ENCODE measurements at regions not wholly inside any gene's neighbourhood (a gene's known extent, or its start where the extent isn't known, plus 50 kb on each side); places are given as distances from the start of the nearest gene placed in this dataset.

GRCh38 chr3:134742202-134742601, 52.9 kb upstream of the EPHB1 start:
- TF ChIP-seq CTCF (IDR thresholded peaks at IDR 0.05) (no peak), ZSCAN20 (CRISPR knock-in tag; IDR thresholded peaks at IDR 0.05) (no peak), KDM1A (IDR thresholded peaks at IDR 0.05; ENCODE audit: low read depth) (no peak), MAX (IDR thresholded peaks at IDR 0.05) (no peak), CEBPB (IDR thresholded peaks at IDR 0.05) (no peak), BHLHE40 (IDR thresholded peaks at IDR 0.05; ENCODE audit: low read depth, low read length) (no peak), MAZ (IDR thresholded peaks at IDR 0.05; ENCODE audit: borderline replicate concordance, low read depth, low read length) (no peak), EHF (CRISPR knock-in tag; IDR thresholded peaks at IDR 0.05) (no peak), RAD21 (conservative IDR thresholded peaks at IDR 0.05 in 1 of 2, IDR thresholded peaks at IDR 0.05 in 1 of 2) (no peak)

Data from A549 (cell line).